ENCODE measurements at regions not wholly inside any gene's neighbourhood (a gene's known extent, or its start where the extent isn't known, plus 50 kb on each side); places are given as distances from the start of the nearest gene placed in this dataset.

DNA sequence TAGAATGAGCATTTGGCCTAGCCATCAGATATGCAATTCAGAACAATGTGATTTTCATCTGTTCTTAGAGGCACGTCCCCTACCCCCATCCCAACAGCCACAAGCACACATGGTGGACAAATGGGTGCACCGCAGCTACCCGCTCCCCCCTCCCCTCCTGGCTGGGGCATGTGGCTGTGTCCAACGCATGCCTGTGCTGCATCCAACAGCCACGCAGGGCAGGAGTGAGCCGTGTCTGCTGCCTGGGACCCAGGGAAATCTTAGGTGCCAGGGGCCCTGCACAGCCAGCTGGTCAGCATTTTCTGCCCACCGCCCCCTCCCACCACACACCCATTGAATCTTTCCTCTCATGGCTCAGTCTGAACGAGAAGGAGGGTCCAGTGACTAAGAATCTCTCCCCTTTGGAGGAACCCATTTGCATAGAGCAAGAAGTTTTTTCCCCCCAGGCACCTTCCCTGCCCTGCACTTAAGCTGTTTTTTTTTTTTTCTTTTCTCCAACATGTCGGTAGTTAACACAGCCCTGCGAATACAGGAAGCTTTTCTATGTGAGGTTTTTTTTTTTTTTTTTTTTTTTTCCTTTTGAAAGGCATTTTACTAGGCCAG lies 138.9 kb downstream of the WDR11 start:
- Histone ChIP-seq H3K36me3 (replicated peaks in 1 of 2) (no peaks in the 10 kb centered on the region), H3K27me3 (no peaks in the 10 kb centered on the region), H3K27ac (no peak overlapping the region), H3K4me1 (replicated peaks in 1 of 2) (no peaks in the 10 kb centered on the region), H3K4me3 (no peak overlapping the region), H3K9me3 (replicated peaks in 1 of 3) (no peaks in the 10 kb centered on the region)
- intact Hi-C loops (cut with DNase I) = no loop called here
- no peak for TF ChIP-seq POLR2A (IDR thresholded peaks at IDR 0.05)
- peak in 1 of 7 donors; percentile 35 for DNase-seq
- 79 to 94% (median 92%) methylated on average over 10 of the region's 10 CpGs for WGBS, 4 donors

GRCh38 chr10:120990831-120991230 lies 139.7 kb downstream of the WDR11 start:
- intact Hi-C loops (cut with DNase I) = no loop called here
- no peak overlapping the region for H3K27ac ChIP-seq
- no peaks in the 10 kb centered on the region for H3K4me1 ChIP-seq (replicated peaks in 1 of 2)
- H3K27me3 ChIP-seq = no peaks in the 10 kb centered on the region
- H3K36me3 ChIP-seq (replicated peaks in 1 of 2) = no peaks in the 10 kb centered on the region
- no peak overlapping the region for H3K4me3 ChIP-seq
- H3K9me3 ChIP-seq (replicated peaks in 1 of 3) = no peaks in the 10 kb centered on the region
- DNase-seq = no peak
- WGBS, 4 donors = 77 to 89% (median 82%) methylated on average over 2 of the region's 2 CpGs
- no peak for TF ChIP-seq CTCF (IDR thresholded peaks at IDR 0.05)
- TF ChIP-seq POLR2A (IDR thresholded peaks at IDR 0.05) = no peak

- intact Hi-C loops (cut with DNase I) = no loop called here
- WGBS, 4 donors = 87 to 99% (median 91%) methylated on average over 2 of the region's 2 CpGs
- Histone ChIP-seq H3K36me3 (replicated peaks in 1 of 2) (no peaks in the 10 kb centered on the region), H3K27me3 (no peaks in the 10 kb centered on the region), H3K4me3 (no peak overlapping the region), H3K4me1 (replicated peaks in 1 of 2) (no peaks in the 10 kb centered on the region), H3K9me3 (replicated peaks in 1 of 3) (no peaks in the 10 kb centered on the region), H3K27ac (no peak overlapping the region)
- DNase-seq = no peak
- no peak for TF ChIP-seq POLR2A (IDR thresholded peaks at IDR 0.05)
- TF ChIP-seq CTCF (IDR thresholded peaks at IDR 0.05) = no peak
Measured at GRCh38 chr10:120993089-120993488, 141.9 kb downstream of the WDR11 start.

DNA sequence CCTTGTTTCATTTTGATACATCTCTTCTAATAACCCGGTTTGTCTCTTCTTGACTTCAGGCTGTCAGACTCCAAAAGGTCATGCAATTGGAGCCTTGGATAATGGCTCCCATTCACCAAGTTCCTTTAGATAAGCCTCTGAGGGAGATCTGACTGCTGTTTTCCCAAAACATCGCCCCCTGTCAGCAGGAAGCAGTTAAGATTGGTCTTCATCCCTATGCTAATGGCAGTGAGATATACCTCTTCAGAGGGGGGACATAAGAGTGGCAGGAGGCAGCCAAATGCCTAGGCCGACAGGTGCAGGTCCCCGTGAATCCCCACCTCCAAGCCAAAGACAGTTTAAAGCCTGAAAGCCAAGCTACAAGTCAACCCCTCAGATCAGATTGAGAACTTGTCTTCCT lies 144.6 kb downstream of the WDR11 start:
- Histone ChIP-seq H3K36me3 (replicated peaks in 1 of 2) (no peaks in the 10 kb centered on the region), H3K9me3 (replicated peaks in 1 of 3) (no peaks in the 10 kb centered on the region), H3K27ac (no peak overlapping the region), H3K27me3 (no peaks in the 10 kb centered on the region), H3K4me3 (no peak overlapping the region), H3K4me1 (replicated peaks in 1 of 2) (no peaks in the 10 kb centered on the region)
- TF ChIP-seq CTCF (IDR thresholded peaks at IDR 0.05) (no peak), POLR2A (IDR thresholded peaks at IDR 0.05) (no peak)
- DNase-seq = no peak
- WGBS, 4 donors = 89 to 96% (median 92%) methylated on average over 4 of the region's 4 CpGs
- intact Hi-C loops (cut with DNase I) = no loop called here

- Histone ChIP-seq H3K4me1 (replicated peaks in 1 of 2) (no peaks in the 10 kb centered on the region), H3K4me3 (no peak overlapping the region), H3K27me3 (no peaks in the 10 kb centered on the region), H3K27ac (no peak overlapping the region), H3K36me3 (replicated peaks in 1 of 2) (no peaks in the 10 kb centered on the region), H3K9me3 (replicated peaks in 1 of 3) (no peaks in the 10 kb centered on the region)
- TF ChIP-seq POLR2A (IDR thresholded peaks at IDR 0.05) = no peak
- TF ChIP-seq CTCF (IDR thresholded peaks at IDR 0.05) = no peak
- WGBS, 4 donors = 77 to 92% (median 81%) methylated on average over 5 to 9 of the region's 9 CpGs
- intact Hi-C loops (cut with DNase I) = no loop called here
- no peak for DNase-seq
Measured at GRCh38 chr10:120996456-120997034, 145.4 kb downstream of the WDR11 start.
